Body of pancreas (tissue), 4 donors: ENCODE measurements at regions not wholly inside any gene's neighbourhood (a gene's known extent, or its start where the extent isn't known, plus 50 kb on each side); places are given as distances from the start of the nearest gene placed in this dataset.

Experiments used
- POLR2A ChIP-seq, 3 donors: fragments of 450-650 bp; IDR thresholded peaks; one replicate each; pipeline ENCODE4 v1.6.1; 2016; ENCODE audit warnings: antibody characterized with exemption in 3 of 3, mild to moderate bottlenecking in 2 of 3
- TF ChIP-seq, protein P1 (sequence below), 7 experiments: fragments of 450-650 bp in 4 of 7; fragments of 200-600 bp in 3 of 7; sonication (generic) in 3 of 7; IDR thresholded peaks; one replicate each; pipeline ENCODE4 v1.5.1; 2016 to 2019; ENCODE audit warnings: antibody characterized with exemption in 7 of 7

- TF ChIP-seq, protein P1, sequence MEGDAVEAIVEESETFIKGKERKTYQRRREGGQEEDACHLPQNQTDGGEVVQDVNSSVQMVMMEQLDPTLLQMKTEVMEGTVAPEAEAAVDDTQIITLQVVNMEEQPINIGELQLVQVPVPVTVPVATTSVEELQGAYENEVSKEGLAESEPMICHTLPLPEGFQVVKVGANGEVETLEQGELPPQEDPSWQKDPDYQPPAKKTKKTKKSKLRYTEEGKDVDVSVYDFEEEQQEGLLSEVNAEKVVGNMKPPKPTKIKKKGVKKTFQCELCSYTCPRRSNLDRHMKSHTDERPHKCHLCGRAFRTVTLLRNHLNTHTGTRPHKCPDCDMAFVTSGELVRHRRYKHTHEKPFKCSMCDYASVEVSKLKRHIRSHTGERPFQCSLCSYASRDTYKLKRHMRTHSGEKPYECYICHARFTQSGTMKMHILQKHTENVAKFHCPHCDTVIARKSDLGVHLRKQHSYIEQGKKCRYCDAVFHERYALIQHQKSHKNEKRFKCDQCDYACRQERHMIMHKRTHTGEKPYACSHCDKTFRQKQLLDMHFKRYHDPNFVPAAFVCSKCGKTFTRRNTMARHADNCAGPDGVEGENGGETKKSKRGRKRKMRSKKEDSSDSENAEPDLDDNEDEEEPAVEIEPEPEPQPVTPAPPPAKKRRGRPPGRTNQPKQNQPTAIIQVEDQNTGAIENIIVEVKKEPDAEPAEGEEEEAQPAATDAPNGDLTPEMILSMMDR (IDR thresholded peaks at IDR 0.05): no peak
- no peak for TF ChIP-seq POLR2A (IDR thresholded peaks at IDR 0.05)
Observed at GRCh38 chr10:6815346-6815745, 235.3 kb upstream of the PRKCQ start.
